DMS114 treated with DMSO at 0.1 percent for 48 hours (cell line): ENCODE measurements at regions not wholly inside any gene's neighbourhood (a gene's known extent, or its start where the extent isn't known, plus 50 kb on each side); places are given as distances from the start of the nearest gene placed in this dataset.

Experiments used
- DNase-seq: peaks from one replicate; lab custom pipeline; 2025; ENCODE audit not compliant: unreplicated experiment; lab: John Stamatoyannopoulos, UW

DNA sequence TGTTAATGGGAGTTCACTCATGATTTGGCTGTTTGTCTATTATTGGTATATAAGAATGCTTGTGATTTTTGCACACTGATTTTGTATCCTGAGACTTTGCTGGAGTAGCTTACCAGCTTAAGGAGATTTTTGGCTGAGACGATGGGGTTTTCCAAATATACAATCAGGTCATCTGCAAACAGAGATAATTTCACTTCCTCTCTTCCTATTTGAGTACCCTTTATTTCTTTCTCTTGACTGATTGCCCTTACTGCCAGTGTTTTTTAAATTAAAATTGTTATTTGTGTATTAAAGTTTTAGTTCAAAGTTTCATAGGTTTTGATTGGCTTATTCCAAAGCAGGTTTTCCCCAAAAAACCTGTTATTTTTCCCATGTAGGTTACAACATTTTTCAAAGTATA, 390.5 kb upstream of the RBMS3 start:
- DNase-seq = no peak

DNA sequence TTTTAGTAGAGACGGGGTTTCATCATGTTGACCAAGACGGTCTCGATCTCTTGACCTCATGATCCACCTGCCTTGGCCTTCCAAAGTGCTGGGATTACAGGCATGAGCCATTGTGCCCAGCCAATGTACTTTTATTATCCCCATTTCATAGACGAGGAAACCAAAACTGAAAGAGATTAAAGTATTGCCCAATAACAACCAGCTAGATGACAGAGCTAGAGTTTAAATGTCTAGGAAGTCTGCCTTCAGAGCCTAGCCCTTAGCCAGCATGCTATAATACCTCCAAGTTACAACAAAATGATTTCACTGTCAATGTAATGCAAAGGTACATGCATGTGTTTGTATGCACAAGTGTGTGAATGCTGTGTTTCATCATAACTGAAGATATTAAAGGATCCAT, 389.4 kb upstream of the RBMS3 start:
- DNase-seq = no peak

DNA sequence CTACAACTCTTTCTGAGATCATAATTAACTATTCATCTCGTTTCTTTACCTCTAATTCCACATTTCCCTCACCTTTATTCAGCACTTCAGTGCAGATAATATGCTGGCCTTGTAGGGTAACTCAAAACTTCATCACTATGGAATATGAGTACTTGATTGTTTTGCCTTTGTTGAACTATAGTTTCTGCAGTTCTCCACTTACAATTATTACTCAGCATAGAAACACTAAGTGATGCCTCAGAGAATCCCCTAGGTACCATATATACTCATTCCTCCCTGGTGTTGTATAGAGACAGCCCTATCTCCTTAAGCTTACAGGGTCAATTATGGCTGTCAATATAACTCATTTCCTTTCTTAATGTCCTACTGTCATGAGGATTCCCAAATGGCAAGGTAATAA, 380.6 kb upstream of the RBMS3 start:
- DNase-seq = no peak

DNA sequence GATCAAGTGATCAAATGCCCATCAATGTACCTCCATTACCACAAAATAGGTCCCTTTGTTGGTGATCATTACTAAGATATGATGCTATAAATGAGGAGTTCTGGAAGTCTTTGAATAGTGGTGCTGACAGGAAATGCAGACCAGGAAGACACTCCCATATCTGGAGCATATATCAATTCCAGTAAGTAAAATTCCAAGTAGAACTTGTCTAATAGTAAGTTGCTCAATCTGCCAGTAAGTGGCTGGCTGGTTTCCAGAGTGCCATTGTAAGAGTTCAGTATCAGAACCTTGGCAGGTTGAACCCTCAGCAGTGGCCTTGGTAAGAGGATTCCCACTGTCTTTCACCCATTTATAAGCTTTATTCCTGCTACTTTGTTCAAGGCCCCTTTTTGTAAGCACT, 379.9 kb upstream of the RBMS3 start:
- DNase-seq = no peak

DNA sequence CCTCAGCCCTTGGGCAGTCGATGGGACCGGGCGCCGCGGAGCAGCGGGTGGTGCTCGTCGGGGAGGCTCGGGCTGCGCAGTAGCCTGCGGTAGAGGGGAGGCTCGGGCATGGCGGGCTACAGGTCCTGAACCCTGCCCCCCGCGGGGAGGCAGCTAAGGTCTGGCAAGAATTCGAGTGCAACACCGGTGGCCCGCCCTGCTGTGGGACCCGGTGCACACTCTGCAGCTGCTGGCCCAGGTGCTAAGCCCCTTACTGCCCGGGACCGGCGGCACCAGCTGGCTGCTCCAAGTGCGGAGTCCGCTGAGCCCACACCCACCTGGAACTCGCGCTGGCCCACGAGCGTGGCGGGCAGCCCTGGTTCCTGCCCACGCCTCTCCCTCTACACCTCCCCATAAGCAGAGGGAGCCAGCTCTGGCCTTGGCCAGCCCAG, 377.7 kb upstream of the RBMS3 start:
- DNase-seq = no peak

DNA sequence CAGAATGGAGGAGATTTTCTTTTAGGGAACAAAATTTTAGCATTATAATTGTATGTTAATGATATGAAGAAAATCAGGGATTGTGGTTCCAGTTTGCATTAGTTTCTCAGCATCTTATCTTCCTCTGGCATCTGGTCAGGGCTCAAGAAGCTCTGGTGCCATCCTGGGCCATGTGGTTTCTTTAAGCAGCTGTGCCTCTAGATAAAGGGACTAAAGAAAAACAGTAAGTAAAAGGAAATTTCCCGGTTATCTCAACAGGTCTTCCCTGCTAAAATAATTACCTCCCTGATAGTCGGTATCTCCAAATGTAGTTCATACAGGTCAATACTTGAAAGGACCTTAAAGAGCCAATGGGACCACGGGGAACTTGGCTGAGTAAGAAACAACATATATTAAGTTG, 375.1 kb upstream of the RBMS3 start:
- no peak for DNase-seq

DNA sequence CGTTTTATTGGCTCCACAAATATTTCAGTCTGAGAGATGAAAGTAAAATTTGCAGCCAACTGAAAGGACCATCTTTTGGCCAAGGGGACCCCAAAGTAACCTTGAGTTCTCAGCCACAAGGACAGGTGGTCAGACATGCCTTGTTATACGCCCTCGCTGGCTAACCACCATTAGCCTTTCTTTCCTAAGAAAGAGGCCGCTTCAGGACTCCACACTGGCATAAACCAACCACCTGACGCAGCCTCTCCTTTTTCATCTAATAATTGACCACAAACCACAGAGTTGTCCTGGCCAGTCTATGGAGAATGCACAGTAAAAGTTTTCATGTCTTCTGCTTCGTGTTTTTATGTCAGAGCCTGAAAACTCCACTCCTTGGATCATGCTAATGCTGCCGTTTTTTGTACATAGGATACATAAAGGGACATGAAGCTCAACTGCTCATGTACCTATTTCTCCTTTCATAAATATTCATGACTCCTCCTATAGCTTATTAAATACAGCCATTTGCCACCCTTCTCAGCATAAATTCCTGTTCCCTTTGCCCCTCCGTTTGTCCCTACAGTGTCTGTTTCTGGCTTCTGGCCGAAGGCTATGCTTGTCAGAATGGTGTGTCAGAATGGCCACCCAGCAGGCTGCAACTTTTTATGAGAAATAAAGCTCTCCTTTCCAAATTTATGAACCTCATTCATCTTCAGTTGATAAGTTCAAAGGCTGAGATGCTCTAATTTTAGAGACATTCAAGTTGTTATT, 374.1 kb upstream of the RBMS3 start:
- DNase-seq = no peak

DNA sequence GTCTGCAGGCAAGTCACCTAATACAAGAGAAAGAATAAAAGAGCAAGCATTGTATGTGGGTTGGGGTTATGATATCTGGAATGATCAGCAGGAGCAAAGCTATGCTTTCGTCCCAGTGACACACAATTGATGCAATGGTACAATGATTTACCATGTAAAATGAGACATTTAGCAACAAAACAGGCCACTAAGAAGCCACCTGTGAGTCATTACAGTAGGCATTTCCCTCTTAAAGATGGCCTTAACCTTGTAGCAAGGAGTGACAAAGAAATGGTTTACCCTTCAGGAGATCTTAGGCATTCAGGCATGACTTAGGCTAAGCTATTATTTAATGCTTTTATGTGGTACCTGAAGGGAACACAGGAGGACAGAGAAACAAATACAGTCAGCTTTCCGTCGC, 373.3 kb upstream of the RBMS3 start:
- DNase-seq = no peak

DNA sequence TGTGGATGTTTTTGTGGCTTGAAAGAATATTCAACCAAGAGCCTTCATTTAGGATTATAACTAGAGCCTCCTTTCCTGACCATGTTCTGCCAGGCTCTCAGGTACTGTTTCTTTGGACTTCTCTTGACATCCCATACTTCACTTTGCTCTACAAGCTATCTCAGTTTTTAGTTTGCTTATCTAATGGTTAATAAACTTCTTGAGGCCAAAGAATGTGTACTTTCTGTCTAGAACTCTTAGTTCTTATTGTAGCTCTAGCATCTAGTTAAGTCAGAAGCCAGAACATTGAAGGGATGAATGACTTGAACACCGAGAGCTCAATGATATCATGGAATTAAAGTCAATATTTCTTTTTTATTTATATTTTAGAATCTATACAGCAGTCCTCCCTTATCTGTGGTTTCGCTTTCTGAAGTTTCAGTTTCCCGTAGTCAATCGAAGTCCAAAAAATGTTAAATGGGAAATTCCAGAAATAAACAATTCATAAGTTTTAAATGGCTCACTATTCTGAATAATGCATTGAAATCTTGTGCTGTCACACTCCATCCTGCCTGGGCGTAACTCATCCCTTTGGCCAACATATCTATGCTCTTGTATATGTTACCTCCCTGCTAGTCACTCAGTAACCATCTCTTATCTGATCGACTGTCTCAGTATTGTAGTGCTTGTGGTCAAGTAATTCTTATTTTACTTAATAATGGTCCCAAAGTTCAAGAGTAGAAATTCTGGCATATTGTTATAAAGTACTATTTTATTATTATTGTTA, 368.6 kb upstream of the RBMS3 start:
- DNase-seq = no peak

DNA sequence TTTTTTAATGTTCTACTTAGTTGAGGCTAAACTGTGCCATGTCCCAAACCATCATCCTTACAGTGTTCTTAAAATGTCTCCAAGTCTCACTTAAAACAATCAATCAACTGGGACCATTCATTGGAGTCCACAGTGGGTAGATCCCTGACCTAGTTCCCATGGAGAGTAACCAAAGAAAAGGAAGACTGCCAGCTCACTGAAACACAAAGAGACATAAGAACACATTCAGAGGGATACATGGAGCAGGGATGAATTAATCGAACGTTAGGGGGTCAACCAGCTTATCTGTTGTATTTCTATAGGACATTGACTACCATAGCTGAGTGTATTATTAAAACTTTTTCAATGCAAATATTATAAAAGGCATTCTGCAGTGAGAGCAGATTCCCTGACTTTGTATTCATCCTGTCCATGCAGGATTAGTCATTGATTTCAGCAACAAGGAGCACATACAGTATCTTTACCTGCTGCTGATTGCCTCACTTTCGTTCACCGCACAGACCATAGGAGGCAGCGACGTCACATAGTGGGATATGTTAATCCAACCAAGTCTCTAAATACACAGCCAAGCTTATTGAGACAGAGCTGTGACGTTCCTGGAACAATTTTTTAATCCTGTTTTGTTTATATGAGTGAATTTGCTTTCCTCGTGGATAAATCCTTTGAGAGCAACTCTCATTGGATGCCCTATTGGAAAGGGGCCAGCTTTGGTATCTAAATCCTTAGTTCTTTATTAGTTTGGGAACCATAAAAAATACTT, 364.9 kb upstream of the RBMS3 start:
- DNase-seq = no peak

DNA sequence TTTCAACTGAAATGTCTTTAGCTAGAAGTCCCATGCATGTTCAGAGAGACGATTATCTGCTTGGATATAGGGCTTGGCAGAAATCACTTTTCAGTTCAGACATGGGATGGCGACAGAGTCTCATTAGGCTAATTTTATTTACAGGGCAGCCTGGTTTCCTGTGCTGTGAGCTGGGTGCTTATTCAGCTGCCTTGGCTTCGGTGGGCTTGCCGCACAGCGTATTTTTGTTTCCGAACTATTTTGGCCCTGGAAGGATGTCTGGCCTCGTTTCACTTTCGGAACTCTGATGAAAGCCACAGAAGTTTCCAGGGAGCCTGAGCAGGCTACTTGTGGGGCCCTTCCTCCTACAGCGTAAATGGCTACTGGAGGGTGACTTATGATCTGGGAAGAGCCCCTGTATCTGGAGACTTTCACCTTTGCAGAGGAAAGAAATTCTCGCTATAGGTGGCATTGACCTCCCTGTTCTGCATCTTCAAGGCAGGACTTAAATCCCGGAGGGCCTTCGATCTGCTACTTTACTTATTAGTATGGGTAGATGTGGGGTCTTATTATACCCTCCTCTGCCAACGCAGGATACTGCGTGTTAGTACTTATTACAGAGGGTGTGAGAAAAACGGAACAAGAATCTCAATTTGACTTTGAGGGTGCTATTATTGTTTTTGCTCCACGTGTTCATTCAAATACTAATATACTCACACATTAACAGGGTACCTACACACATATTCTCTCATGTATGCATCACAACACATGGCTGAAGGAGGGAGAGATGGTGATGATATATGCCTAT, 364.0 kb upstream of the RBMS3 start:
- no peak for DNase-seq

DNA sequence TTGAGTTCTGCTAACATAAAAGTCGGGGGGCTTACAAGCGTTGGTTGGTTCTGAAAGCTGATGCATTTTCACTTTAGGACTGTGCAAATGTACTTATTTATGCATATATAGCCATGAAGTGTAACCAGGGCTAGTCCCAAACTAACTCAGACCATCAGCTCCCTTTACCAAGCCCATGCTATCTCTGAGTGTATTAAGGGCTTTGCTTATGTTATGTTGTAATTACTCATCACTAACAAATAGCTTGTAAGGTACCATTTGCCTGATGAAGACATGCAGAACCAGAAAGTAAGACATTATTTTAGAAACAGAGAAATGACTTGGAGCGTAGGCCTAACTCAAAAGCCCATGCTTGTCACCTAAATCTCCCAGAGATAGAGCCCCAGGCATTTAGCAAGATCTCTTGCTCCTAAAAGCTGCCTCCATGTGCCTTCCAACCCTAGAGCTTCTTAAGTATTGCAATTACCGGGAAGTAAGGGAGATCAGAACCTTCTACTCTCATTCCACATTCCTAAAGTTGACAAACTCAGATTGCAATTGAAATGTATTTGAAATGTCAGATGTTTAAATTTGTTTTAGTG, 362.9 kb upstream of the RBMS3 start:
- no peak for DNase-seq

DNA sequence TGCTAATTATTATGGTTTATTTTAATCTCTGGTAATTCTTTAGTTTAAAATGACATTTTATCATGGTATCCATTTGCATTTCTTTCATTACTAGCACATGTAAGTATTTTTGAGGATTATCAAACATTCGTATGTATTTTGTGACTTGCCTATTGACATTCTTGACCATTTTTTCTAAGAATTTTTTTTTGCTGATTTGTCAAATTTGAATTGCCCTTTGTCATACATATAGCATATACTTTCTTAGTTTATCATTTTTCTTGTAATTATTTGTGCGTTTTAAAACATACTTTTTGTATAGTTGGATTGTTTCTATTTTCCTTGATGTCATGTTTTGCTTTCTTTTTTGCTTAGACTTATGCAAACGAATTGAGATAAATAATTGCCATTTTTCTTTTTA, 358.5 kb upstream of the RBMS3 start:
- DNase-seq = no peak

DNA sequence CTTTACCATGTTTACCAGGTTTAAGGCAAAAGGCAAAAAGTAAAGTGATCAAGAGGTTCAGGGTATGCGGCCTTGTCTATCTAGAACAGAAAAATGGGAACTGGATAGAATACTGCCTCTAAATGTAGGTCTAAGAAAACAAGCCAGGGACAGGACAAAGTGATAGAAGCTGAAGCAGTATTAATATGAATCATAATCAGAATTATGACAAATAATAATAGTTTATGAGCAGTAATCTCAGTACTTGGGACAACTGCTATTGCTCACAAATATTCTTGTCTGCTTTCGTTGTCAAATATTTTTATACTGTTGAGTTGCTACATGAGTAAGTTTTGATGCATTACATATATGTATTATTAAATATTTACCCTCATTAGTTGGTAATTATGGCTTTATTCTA, 356.9 kb upstream of the RBMS3 start:
- no peak for DNase-seq

DNA sequence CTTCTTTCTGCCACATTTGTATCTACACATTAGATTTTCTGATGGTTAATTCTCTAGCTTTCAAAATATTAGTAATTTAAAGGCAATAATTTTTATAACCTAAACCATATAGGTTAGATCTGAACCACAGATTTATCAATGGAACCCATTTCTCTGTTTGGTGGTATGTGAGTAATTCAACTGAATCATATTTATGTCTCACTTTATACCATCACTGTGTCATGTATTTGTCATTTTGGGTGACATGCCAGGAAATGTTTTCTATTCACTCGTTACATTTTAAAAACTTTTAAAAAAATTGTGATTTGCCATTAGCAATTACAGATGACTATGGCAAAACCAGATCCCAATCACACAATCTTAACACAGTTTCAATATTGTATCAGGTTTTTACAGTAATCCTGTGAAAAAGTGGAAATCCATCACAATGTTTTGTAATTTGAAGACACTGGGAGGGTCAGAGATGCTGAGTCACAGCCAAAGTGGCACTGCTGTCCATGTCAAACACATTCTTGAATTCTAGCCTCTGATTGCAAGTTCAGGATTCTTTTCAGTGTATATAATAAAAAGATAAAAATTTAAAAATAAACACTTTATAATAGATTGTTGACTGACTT, 356.0 kb upstream of the RBMS3 start:
- no peak for DNase-seq

DNA sequence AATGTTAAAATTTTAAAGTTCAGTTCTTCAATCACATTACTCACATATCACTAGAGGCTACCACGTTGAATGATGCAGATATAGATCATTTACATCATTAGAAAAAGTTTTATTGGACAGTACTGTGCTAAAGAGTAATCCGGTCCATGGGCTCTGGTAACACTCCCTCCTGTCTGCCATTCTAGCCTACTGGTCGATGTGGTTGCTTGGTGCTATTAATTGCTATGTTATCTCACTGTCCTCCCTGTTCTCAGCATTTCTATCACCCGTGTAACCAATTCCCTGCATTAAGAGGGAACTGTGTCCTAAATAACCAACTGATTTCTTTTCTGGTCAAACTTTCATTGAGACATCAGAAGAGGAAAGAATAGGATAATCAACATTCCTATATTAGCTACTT, 347.5 kb upstream of the RBMS3 start:
- no peak for DNase-seq

DNA sequence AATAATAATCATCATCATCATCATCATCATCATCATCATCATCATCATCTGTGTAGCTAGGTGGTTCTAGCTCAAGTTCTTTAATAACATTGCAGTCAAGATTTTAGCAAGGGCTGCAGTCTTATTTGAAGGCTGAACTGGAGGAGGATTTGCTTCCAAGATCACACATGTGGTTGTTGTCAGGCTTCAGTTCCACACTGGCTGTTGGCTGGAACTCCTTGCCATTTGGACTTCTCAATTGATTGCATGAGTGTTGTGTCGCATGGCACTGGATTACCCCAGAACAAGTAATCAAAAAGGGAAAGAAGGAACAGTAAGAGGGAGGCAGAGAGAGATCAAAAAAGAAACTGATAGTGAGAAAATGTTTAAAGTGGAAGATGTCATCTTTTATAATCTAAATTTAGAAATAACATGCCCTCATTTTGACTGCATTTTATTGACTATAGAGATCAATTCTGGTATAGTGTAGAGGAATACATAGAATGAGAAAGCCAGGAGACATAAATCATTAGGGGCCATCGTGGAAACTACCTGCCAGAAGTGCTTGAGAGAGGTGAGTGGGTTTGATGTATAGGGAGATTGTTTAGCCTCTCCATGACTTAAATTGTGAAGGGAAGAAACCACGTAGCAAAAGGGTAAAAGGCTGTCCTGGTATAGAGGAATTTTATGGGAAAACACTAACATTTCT, 346.6 kb upstream of the RBMS3 start:
- no peak for DNase-seq

DNA sequence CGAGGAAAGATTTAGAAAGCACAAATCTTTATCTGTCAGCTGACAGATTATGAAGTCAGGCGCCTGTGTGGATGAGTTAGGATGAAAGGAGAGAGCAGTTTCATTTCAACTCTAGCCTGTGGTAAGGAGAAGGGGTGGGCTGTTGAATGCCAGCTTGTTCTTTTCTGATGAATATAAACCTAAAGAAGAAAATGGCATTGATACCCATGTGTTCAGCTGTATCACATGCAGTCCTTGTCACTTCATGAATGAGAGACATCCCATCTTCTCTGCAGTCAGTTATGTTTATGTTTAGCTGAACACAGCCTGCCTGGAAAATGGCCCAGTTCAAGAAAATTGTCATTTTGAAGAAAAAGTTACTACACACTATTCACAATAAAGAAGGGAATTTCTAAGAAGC, 345.7 kb upstream of the RBMS3 start:
- DNase-seq = no peak

DNA sequence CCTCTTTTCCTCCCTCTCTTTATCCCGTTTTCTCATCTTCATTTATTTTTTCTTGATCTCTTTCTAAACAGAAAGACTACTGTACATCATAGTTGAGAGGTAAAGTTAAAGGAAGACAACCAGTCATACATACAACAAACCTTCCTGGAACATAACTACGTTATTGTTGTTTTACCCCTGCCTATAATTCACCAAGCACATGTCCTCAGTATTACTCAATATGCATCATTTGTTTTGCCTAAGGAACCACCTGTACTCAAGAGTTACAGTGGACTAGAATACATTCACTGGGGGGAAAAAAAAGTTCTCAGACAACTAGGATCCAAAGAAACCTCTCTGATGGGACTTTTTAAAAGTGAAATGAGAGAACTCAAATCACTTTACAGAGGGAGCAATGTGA, 344.7 kb upstream of the RBMS3 start:
- no peak for DNase-seq

DNA sequence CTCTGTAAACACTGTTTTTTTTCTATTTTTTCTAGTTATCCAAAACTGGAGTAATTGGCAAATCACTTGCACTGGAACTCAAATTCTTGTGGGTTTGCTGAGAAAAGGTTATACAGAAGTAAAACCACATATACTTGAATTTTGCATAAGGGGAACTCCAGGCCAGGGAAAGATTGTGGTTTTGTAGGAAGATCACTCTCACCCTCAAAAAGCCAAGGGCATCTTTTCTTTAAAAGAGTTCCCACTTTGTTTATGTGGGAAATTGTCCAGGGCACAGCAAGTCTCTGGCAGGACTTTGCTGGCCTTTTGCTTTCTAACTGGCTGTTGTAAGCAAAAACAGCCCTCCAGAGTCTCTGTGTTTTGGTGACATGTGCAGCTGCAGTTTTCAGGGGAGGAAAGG, 340.3 kb upstream of the RBMS3 start:
- DNase-seq = no peak
